Skeletal muscle tissue (tissue), 3 donors: ENCODE measurements at regions not wholly inside any gene's neighbourhood (a gene's known extent, or its start where the extent isn't known, plus 50 kb on each side); places are given as distances from the start of the nearest gene placed in this dataset.
"Not testable (repeated sequence)": the region's sequence is repeated elsewhere in the genome, so short reads cannot be mapped to it uniquely, and the experiment has no call there.

Experiments
- H3K27ac ChIP-seq: one replicate; pipeline ENCODE4 v1.7.0; 2013; ENCODE audit warnings: mild to moderate bottlenecking, low read depth, low read length, inconsistent platforms
- H3K27me3 ChIP-seq, 3 donors: one replicate each; pipeline ENCODE4 v1.7.0; 2013; ENCODE audit warnings: low read length in 3 of 3; ENCODE audit not compliant: control insufficient read depth in 3 of 3, insufficient read depth in 3 of 3
- H3K36me3 ChIP-seq, 3 donors: one replicate each; pipeline ENCODE4 v1.7.0; 2013; ENCODE audit warnings: low read length in 3 of 3; ENCODE audit not compliant: control insufficient read depth in 3 of 3, insufficient read depth in 3 of 3
- H3K4me1 ChIP-seq, 3 donors: one replicate each; pipeline ENCODE4 v1.7.0; 2013; ENCODE audit warnings: low read length in 3 of 3, mild to moderate bottlenecking in 3 of 3; ENCODE audit not compliant: control insufficient read depth in 3 of 3, insufficient read depth in 3 of 3
- H3K4me3 ChIP-seq, 3 donors: one replicate each; pipeline ENCODE4 v1.7.0; 2013; ENCODE audit warnings: low read length in 3 of 3
- H3K9ac ChIP-seq, 3 donors: one replicate each; pipeline ENCODE4 v1.7.0; 2013; ENCODE audit warnings: low read length in 3 of 3, mild to moderate bottlenecking in 3 of 3, moderate library complexity in 2 of 3, low read depth in 1 of 3
- H3K9me3 ChIP-seq, 3 donors: one replicate each; pipeline ENCODE4 v1.7.0; 2013; ENCODE audit warnings: low read length in 3 of 3; ENCODE audit not compliant: control insufficient read depth in 3 of 3
- donor health status: Osteomylitis.

- Histone ChIP-seq H3K36me3 (no peaks in the 10 kb centered on the region), H3K4me1 (no peaks in the 10 kb centered on the region), H3K4me3 (no peak overlapping the region), H3K9me3 (no peaks in the 10 kb centered on the region), H3K27me3 (no peaks in the 10 kb centered on the region), H3K9ac (no peak overlapping the region), H3K27ac (no peak overlapping the region)
Observed at GRCh38 chr10:36462194-36462593, 663.2 kb upstream of the ANKRD30A start.

- not testable (repeated sequence) for H3K36me3 ChIP-seq, H3K4me3 ChIP-seq, H3K9ac ChIP-seq, H3K4me1 ChIP-seq, H3K27me3 ChIP-seq, H3K27ac ChIP-seq, H3K9me3 ChIP-seq
Observed at GRCh38 chr10:36458437-36458836, 667.0 kb upstream of the ANKRD30A start.

GRCh38 chr10:36457751-36458150, 667.6 kb upstream of the ANKRD30A start:
- no peaks in the 10 kb centered on the region for H3K27me3 ChIP-seq
- no peak overlapping the region for H3K27ac ChIP-seq
- H3K4me1 ChIP-seq: no peaks in the 10 kb centered on the region
- H3K9ac ChIP-seq: no peak overlapping the region
- no peaks in the 10 kb centered on the region for H3K36me3 ChIP-seq
- H3K9me3 ChIP-seq: no peaks in the 10 kb centered on the region
- no peak overlapping the region for H3K4me3 ChIP-seq

- Histone ChIP-seq H3K36me3 (no peaks in the 10 kb centered on the region), H3K4me3 (no peak overlapping the region), H3K27ac (no peak overlapping the region), H3K27me3 (no peaks in the 10 kb centered on the region), H3K4me1 (no peaks in the 10 kb centered on the region), H3K9ac (no peak overlapping the region), H3K9me3 (no peaks in the 10 kb centered on the region)
Observed at GRCh38 chr10:36455526-36456133, 669.8 kb upstream of the ANKRD30A start.

GRCh38 chr10:36452851-36453250, 672.5 kb upstream of the ANKRD30A start:
- Histone ChIP-seq H3K27me3 (no peaks in the 10 kb centered on the region), H3K9ac (no peak overlapping the region), H3K4me1 (no peaks in the 10 kb centered on the region), H3K36me3 (no peaks in the 10 kb centered on the region), H3K9me3 (no peaks in the 10 kb centered on the region), H3K4me3 (no peak overlapping the region), H3K27ac (no peak overlapping the region)

- Histone ChIP-seq H3K27me3 (no peaks in the 10 kb centered on the region), H3K9ac (no peak overlapping the region), H3K27ac (no peak overlapping the region), H3K36me3 (no peaks in the 10 kb centered on the region), H3K4me3 (no peak overlapping the region), H3K9me3 (no peaks in the 10 kb centered on the region), H3K4me1 (no peaks in the 10 kb centered on the region)
Observed at GRCh38 chr10:36451391-36451970, 673.9 kb upstream of the ANKRD30A start.

GRCh38 chr10:36450380-36450779, 675.0 kb upstream of the ANKRD30A start:
- Histone ChIP-seq H3K4me1 (no peaks in the 10 kb centered on the region), H3K36me3 (no peaks in the 10 kb centered on the region), H3K27ac (no peak overlapping the region), H3K9ac (no peak overlapping the region), H3K4me3 (no peak overlapping the region), H3K9me3 (no peaks in the 10 kb centered on the region), H3K27me3 (no peaks in the 10 kb centered on the region)

- no peaks in the 10 kb centered on the region for H3K27me3 ChIP-seq
- no peaks in the 10 kb centered on the region for H3K9me3 ChIP-seq
- H3K4me3 ChIP-seq: no peak overlapping the region
- H3K36me3 ChIP-seq: no peaks in the 10 kb centered on the region
- no peaks in the 10 kb centered on the region for H3K4me1 ChIP-seq
- no peak overlapping the region for H3K9ac ChIP-seq
- no peak overlapping the region for H3K27ac ChIP-seq
Observed at GRCh38 chr10:36448760-36449691, 676.4 kb upstream of the ANKRD30A start.

- no peaks in the 10 kb centered on the region for H3K4me1 ChIP-seq
- H3K4me3 ChIP-seq: no peak overlapping the region
- no peaks in the 10 kb centered on the region for H3K9me3 ChIP-seq
- no peak overlapping the region for H3K9ac ChIP-seq
- H3K27me3 ChIP-seq: no peaks in the 10 kb centered on the region
- H3K27ac ChIP-seq: no peak overlapping the region
- no peaks in the 10 kb centered on the region for H3K36me3 ChIP-seq
Observed at GRCh38 chr10:36446881-36447280, 678.5 kb upstream of the ANKRD30A start.

GRCh38 chr10:36443233-36443632, 682.2 kb upstream of the ANKRD30A start:
- H3K4me3 ChIP-seq: no peak overlapping the region
- no peaks in the 10 kb centered on the region for H3K27me3 ChIP-seq
- H3K9me3 ChIP-seq: no peaks in the 10 kb centered on the region
- no peaks in the 10 kb centered on the region for H3K36me3 ChIP-seq
- H3K9ac ChIP-seq: no peak overlapping the region
- no peak overlapping the region for H3K27ac ChIP-seq
- H3K4me1 ChIP-seq: no peaks in the 10 kb centered on the region
